ENCODE measurements at regions not wholly inside any gene's neighbourhood (a gene's known extent, or its start where the extent isn't known, plus 50 kb on each side); places are given as distances from the start of the nearest gene placed in this dataset.

DNA sequence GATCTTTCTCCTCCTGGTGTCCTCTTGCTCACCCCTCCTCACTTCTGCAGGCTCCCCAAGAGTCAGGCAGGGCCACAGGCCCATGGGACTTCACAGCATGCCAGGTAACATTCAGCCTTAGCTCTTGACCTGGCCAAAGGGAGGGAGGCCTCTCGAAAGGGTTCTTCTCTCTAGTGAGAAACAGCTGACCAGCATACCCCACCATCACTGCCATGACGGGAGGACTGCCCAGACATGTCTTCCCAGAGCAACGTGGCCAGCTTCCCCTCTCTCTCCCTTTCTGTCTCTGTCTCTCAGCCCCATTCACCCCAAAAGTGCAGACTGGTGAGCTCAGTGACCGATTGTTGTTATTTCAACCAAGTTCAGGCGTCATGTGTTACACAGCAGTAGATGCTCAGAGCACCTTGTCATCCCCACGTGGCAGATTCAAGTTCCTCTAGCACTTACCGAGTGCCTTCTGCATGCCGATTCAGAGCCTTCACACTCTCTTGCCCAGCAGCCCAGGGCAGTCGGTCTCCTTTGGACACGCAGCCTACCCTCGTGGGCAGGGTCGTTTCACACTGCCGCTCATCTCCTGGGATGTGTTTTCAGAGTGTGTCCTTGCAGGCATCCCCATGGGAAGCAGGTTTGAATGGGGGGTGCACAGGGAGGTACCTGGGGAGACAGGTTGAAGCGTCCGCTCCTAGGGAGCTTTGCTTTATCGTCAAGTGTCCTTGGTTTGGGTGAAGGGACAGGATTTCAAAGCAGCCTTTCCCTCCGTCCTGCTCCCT, 259.9 kb downstream of the NDUFA10 start:
- no peak for DNase-seq (ENCODE audit: low read depth, low spot score)

DNA sequence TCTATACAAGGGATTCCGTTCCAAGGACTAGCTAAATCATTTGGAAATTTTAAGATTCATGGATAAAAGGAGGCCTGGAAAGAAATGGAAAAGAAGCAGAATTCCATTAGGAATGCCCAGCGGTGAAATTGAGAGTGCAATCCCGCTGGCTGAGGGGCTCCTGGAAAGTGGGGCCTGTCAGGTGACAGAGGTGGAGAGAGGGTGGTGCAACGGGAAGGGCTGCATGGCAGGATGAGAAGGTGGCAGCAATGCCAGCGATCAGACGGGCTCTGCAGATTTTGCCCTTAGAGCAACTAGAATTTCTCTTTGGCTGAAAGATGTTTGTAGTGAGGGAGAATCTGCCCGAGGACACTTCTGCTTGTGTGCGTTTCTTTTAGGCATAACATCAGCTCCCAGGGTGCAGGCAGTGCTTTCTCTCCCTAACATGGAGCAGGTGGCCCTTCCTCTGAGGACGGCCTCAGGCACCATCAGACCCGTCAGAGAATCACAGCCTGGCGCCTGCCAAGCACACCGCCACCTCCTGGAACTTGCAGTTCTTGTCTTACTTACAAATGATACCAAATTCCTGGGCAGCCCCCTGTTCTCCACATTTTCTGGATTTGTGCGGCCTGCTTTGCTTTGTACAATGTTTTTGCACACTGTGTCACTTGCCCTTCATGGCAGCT, 261.6 kb downstream of the NDUFA10 start:
- no peak for DNase-seq (ENCODE audit: low read depth, low spot score)

DNA sequence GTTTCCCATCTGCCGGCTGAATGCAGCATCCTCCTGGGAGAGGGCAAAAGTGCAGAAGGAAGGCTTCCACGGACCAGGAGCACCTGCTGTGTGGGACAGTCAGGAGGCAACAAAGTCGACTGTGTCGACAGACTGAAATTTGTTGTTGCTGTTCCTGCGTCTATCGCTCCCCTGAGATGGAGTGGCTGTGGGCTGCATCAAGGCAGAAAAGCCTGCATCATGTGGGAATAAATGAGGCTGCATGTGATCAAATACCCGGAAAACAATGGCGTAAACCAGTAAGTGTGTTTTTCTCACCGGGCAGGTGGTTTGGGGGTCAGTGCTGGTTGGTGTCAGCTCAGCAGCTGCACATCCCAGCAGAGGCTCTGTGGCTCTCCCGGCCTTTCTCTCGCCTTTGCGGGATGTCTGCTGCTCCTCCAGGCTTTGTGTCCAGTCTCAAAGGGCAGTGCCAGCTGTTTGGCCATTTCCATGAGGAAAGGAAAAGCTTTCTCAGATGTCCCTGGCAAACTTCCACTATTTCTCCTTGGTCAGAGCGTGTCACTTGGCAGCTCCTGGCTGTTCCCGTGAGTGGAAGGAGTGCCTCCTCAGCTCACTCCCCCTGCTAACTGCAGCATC, 262.4 kb downstream of the NDUFA10 start:
- peak; percentile 15 for DNase-seq (ENCODE audit: low read depth, low spot score)

DNA sequence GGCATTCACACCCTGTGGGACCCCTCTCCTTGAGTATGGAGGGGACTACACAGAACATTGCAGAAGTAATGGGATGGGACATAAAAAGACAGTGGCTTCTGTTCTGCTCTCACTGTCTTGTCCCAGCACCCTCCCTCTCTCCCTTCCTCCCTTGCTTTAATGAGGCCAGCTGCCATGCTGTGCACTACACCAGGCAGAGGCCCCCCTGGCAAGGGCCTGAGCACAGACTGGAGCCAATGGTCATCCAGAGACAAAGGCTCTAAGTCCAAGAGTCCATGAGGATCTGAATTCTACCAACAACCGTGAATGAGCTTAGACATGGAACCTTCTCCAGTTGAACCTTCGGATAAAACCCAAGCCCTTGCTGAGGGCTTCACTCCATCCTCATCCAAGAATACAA, 263.0 kb downstream of the NDUFA10 start:
- DNase-seq (ENCODE audit: low read depth, low spot score) = no peak

DNA sequence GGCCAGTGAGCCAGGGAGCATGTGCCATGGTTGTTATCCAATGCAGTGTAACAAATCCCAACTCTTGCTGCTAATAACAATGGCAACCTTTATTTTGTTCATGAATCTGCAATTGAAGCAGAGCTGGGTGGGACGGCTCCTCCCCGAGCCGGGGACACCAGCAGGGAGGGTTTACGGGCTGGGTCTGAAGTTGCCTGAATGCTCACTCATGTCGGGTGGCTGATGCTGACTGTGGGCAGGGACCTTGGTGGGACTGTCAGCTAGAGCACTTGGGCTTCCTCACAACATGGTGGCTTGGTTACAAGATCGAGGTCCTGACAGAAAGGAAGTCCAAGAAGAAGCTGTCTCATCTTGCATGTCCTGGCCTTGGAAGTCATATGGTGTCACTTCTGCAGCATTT, 264.5 kb downstream of the NDUFA10 start:
- no peak for DNase-seq (ENCODE audit: low read depth, low spot score)

DNA sequence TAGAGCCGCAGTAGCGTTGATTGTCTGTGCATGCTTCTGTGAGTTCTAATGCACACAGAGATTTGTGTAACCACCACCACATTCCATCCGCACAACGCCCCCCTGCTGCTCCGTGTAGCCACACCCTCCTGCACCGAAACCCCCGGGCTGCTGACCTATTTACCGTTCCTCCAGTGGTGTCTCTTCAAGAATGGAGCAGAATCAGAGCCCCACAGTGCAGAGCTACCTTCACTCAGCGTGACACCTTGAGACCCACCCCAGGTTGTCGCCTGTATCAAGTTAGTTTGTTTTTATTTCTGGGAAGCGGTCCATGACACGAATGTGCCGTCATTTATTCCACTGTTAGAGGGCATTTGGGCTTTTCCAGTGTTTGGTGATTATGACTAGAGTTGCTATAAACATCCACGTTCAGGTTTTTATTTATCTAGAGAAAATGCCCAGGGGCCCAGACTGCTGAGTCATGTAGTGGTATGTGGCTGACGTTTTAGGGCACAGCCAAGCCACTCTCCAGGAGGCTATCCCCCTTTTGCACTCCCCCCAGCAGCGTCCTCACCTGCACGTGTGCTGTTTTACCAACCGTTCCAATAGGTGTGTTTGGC, 266.8 kb downstream of the NDUFA10 start:
- DNase-seq (ENCODE audit: low read depth, low spot score) = peak; percentile 76

DNA sequence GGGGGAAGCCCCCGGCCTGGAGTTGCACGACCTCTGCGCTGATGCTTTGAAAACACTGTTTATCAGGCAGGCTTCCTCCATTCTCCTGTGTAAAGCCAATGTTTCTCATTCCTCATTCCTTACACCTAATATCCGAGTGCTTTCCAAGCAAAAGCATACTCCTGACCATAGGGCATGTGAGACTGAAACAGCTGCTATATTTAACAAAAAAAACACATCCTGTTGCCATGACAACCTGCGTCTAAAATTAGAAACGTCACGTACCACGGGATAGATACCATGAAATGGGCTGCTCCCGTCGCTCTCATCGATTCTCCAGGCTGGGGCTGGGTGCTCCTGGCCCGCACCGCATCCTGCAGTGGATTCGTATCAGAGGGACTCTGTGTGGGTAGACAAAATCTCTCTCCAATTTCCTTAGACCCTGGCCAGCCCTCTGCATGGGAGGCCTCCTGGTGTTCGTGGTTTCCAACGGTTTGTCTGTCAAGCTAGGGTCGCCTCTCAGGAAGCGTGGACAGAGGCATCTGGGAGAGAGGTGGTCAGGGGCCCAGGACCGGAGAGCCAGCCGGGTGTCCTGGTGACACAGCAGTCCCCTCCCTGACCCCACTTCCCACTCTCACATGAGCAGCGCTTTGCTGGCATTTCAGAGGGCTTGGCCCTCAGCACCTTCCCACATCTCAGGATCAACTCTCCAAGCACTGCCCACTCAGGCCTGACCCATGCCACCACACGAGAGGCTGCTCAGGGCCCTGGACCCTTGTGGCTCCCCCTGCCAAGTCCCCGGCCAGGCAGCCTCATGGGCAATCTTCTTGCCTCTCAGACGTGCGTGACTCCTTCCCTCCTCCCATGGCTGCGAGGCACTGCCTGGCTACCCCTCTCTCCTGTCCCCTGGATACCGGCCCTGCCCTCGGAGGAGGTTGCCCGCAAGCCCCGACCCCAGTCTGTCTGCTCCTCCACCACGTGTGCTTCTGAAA, 268.1 kb downstream of the NDUFA10 start:
- DNase-seq (ENCODE audit: low read depth, low spot score) = no peak

DNA sequence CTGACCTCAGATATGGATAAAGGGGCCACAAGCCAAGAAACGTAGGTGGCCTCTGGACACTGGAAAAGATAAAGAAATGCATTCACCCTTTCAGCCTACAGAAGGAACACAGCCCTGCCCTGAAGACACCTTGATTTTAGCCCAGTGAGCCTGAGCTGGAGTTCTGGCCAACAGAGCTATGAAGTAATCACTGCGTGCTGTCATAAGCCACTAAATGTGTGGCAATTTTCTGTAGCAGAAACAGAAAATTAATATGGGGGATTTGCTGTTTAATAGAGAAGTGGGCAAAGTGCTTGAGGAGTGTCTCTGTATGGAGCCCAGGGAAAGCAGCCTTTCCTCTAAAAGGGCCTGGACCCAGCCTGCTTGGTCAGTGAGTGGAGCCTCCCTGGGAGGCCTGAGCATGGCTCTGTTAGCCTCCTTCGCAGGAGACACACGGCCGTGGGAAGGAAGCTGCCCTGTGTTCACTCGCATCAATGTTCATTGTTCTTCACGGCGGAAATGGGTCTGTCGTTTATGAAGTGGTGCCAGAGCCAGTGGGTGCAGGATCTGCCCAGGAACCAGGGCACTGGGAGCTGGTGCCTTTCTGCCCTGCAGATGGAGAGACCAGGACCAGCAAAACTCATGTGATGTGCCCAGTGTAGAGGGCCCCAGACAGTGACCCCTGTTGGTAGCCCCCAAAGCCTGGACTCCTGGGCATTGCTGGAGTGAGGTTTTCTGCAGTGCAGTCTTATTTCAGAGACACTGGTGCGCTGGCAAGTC, 268.9 kb downstream of the NDUFA10 start:
- DNase-seq (ENCODE audit: low read depth, low spot score) = no peak

DNA sequence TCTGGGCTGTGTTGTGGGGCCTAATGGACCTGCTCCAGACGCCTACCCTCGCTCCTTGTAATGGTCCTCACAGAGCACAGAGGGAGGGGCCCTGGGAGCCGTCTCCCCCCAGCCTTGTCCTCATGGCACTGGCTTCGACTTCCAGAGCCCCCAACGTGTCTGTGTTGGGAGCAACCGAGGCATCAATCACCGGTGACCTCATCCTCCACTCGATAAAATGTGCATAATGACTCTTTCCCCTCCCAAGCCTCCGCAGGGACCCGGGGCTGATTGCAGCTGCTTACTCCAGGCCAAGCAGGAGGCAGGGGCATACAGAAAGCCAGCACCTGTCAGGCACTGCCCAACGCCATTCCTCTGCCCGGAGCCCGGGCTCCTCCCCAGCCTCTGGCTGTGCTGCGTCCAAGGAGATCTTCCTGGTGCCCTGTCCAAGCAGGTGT, 271.7 kb downstream of the NDUFA10 start:
- no peak for DNase-seq (ENCODE audit: low read depth, low spot score)

DNA sequence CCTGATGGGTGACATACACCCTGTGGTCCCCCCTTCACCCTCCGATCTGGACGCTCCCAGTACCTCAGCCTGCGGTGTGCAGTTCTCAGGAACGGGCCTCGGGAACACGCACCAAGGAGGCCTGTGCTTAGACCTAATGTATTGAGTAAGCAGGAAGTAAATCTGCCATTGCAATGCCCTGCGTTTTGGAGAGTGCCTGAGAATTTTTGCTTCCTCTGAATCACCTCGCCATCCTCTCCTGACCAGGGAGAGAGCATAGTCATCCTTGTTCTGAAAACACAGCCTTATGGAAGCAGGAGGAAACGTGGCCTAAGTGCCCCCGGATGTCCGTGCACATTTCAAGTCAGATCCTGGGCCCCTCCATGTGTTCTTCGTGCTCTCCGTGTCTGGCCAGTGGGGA, 272.2 kb downstream of the NDUFA10 start:
- DNase-seq (ENCODE audit: low read depth, low spot score) = no peak

DNA sequence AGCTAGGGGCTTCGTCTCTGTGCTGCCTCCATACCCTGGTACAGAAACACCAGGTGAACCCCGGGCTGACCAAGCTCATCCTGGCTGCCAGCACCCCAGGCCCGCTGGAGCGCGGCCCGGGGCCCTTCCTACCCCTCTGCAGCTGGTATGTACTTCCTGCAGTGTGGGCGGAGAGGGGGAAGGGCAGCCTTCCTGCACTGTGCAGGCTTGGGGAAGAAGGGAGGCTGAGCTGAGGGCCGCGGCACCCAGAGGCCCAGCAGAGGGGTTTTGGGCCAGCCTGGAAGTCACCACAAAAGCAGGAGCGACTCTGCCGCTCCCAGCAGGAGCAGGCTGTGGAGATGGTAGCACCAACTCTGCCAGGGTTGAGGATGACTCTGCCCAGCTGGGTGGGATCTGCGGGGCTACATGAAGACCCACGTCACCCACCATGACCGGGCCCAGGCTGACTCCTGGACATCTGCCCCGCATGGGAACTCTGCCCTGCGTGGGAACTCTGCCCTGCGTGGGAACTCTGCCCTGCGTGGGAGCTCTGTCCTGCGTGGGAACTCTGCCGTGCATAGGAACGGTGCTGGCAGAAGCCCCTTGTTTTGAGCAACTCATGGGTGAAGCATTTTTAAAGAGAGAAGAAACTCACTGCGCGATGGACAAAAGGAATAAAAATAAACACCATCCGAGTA, 273.3 kb downstream of the NDUFA10 start:
- DNase-seq (ENCODE audit: low read depth, low spot score) = no peak

DNA sequence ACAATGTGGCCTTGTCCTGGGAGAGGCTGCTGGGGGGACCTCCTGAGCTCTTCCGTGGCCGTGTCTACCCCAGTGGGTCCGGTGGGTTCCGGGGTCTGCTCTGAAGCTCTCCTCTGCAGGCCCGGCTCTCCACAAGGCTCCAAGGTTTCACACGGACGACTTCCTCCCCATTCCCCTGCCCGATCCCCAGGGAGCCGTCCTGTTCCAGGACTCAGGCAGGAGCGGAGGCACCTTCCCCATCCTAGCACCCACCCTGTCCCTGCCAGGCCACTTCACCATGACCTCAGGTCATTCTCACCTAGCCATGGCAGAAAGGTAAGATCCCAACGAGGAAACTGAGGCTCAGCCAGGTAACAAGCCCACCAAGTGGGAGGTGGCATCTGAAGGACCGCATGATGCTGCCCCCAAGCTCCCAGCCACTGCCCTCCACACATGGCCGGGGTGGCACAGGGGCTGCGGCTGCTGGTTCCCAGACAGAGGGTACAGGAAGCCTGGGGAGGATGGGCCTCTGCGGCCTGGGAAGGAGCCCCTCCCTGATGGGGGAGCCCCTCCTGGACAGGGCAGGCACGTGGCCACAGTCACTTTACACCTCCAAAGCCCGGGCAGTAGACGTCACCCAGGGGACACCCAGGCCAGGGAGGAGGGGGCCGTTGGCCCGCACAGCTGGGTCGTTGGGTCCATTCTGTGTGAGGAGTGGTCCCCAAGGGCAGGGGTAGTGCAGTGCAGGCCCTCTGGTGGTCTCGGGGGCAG, 274.0 kb downstream of the NDUFA10 start:
- no peak for DNase-seq (ENCODE audit: low read depth, low spot score)

DNA sequence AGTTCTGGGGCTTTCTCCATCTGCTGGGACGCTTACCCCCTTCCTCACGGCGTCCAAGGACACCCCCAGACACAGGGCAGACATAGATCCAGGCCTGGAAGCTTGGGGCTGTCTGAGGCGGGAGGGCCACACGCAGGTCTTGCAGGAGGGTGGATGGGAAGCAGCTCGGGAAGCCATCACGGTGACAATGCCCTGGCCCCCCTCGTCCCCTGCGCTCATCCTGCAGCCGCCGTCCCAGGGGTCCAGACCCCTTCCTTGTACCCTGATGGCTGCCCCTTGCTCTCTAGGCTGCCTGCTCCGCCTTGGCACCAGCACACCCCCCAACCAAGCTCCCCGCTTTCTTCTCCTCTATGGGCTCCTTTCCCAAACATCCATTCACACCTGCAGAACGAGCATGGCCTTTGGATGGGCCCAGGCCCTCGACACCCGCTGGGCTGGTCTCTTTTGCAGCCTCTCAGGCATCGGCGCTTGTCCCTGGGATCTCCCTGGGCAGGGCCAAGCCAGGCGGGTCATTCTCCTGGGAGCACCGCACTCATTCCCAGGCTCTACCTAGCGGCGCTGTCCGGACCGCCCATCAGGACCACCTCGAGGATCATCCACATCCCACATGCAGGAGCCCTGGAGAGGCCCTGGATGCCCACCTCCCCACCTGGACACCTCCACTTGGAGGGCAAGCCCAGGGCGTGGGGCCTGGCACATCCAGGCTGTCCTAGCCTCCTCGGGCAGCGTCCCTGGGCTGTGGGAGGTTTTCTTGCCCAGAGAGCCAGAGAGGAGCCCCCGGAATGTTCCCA, 274.9 kb downstream of the NDUFA10 start:
- no peak for DNase-seq (ENCODE audit: low read depth, low spot score)

DNA sequence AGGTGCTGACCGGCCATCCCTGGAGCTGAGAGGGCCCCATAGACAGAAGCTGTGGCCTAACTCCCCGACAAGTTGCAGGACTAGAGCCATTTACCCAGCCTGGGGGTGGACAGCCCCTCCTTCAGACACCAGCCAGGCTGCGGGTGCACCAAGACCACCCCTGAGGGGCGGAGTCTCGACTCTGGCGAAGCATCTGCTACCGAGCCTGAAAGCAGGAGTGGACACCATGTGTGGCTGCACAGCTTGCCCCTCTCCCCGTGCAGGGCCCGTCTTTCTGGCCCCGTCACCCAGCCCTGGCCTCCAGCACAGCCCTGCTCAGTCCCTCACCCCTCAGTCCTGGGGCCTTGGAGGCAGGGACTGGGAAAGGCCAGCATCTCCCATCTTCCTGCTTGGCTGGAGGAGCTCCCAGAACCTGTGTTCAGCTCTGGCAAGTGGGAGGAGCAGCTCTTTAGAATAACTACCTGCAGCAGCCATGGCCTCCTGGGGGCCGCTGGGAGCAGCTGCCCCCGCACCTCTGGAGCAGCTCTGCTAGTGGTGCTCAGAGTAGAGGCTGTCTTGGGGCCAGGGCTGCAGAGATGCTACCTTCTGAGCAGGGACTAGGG, 275.8 kb downstream of the NDUFA10 start:
- no peak for DNase-seq (ENCODE audit: low read depth, low spot score)

DNA sequence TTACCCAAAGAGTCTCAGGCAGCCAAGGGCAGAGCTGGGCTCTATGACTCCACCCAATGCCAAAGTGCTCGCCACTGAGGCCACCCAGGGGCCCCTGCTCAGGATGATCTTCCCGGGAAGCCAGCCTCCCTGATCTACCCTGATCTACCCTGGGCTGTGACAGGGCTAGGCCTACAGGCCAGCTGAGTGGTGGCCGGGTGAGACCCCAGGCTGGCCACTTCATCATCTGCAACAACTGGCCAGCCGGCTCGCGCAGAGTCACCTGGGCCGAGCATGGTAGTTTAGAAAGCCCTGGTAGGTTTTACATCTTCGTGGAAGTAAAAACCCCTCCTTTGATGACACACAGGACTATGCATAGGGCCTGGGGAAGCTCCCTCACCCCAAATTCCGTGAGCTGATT, 276.3 kb downstream of the NDUFA10 start:
- DNase-seq (ENCODE audit: low read depth, low spot score) = no peak

DNA sequence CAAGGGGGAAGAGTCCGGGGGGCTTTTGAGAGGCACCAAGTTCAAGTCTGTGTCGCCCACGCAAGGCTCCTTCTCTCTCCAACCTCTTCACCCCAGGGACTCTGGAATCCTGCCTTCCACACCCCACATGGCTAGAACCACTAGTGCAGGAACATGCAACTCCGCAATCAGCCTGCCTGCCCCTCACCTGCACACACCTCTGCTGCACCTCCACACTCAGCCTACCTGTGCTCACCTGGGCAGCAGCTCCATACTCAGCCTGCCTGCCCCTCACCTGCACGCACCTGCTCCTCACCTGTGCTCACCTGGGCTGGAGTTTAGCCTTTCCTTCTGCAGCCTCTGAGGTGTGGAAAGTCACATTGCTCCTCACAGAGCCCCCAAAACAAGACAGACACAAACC, 277.4 kb downstream of the NDUFA10 start:
- DNase-seq (ENCODE audit: low read depth, low spot score) = no peak

DNA sequence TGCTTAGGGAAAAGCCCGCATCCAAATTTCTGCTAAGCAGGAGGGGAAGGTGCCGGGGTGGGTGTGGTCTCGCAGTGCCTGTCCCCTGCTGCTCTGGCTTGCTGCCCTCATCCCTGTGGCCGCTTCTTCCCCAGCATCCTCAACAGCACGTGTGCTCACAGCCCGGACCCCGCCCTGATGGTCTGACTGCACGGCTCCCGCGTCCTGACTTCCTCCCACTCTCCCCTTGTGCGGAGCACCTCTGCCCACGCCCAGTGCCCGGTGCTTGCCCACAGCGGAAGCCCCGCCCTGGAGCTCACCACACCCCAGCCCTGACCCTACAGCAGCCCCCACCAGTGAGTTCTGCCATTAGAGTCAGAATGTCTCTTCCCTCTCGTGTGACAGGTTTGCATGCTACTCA, 277.9 kb downstream of the NDUFA10 start:
- no peak for DNase-seq (ENCODE audit: low read depth, low spot score)
